ENCODE measurements at regions not wholly inside any gene's neighbourhood (a gene's known extent, or its start where the extent isn't known, plus 50 kb on each side); places are given as distances from the start of the nearest gene placed in this dataset.

GRCh38 chr14:24710403-24711112 is 76.6 kb upstream of the GZMB start:
- Histone ChIP-seq H3K36me3 (no peaks in the 10 kb centered on the region), H3K9me3 (no peaks in the 10 kb centered on the region), H3K4me3 (no peak overlapping the region), H3K27me3 (no peaks in the 10 kb centered on the region), H3K27ac (no peak overlapping the region), H3K4me1 (no peaks in the 10 kb centered on the region)
- peak in 1 of 2 donors; percentile 39 for DNase-seq
- TF ChIP-seq CTCF (IDR thresholded peaks at IDR 0.05): peak; percentile 50 to 57
- intact Hi-C loops (cut with DNase I; ENCODE audit: low total_unique reads): loop anchor here (10.0 kb wide), 1 partner anchor 444 kb away; no protein-coding TSS in a partner anchor

GRCh38 chr14:24708684-24709083 is 74.7 kb upstream of the GZMB start:
- Histone ChIP-seq H3K36me3 (no peaks in the 10 kb centered on the region), H3K4me1 (no peaks in the 10 kb centered on the region), H3K27ac (no peak overlapping the region), H3K9me3 (no peaks in the 10 kb centered on the region), H3K27me3 (no peaks in the 10 kb centered on the region), H3K4me3 (no peak overlapping the region)
- no peak for TF ChIP-seq CTCF (IDR thresholded peaks at IDR 0.05)
- DNase-seq: no peak
- intact Hi-C loops (cut with DNase I; ENCODE audit: low total_unique reads): no loop called here

- DNase-seq: no peak
- no peaks in the 10 kb centered on the region for H3K36me3 ChIP-seq
- no peaks in the 10 kb centered on the region for H3K27me3 ChIP-seq
- H3K27ac ChIP-seq: no peak overlapping the region
- H3K4me1 ChIP-seq: no peaks in the 10 kb centered on the region
- H3K9me3 ChIP-seq: no peaks in the 10 kb centered on the region
- no peak for TF ChIP-seq CTCF (IDR thresholded peaks at IDR 0.05)
- intact Hi-C loops (cut with DNase I; ENCODE audit: low total_unique reads): no loop called here
- no peak overlapping the region for H3K4me3 ChIP-seq
These were observed 72.4 kb upstream of the GZMB start for GRCh38 chr14:24706351-24706750.

- H3K4me1 ChIP-seq: no peaks in the 10 kb centered on the region
- intact Hi-C loops (cut with DNase I; ENCODE audit: low total_unique reads): no loop called here
- H3K36me3 ChIP-seq: no peaks in the 10 kb centered on the region
- H3K27me3 ChIP-seq: no peaks in the 10 kb centered on the region
- H3K4me3 ChIP-seq: no peak overlapping the region
- DNase-seq: no peak
- TF ChIP-seq CTCF (IDR thresholded peaks at IDR 0.05): no peak
- no peak overlapping the region for H3K27ac ChIP-seq
- H3K9me3 ChIP-seq: no peaks in the 10 kb centered on the region
These were observed 71.8 kb upstream of the GZMB start for GRCh38 chr14:24705840-24706239.

- TF ChIP-seq CTCF (IDR thresholded peaks at IDR 0.05): no peak
- H3K27ac ChIP-seq: no peak overlapping the region
- no peak for DNase-seq
- intact Hi-C loops (cut with DNase I; ENCODE audit: low total_unique reads): no loop called here
- H3K4me3 ChIP-seq: no peak overlapping the region
- no peaks in the 10 kb centered on the region for H3K4me1 ChIP-seq
- no peaks in the 10 kb centered on the region for H3K36me3 ChIP-seq
- no peaks in the 10 kb centered on the region for H3K9me3 ChIP-seq
- no peaks in the 10 kb centered on the region for H3K27me3 ChIP-seq
These were observed 67.1 kb upstream of the GZMB start for GRCh38 chr14:24701062-24701461.

- intact Hi-C loops (cut with DNase I; ENCODE audit: low total_unique reads): no loop called here
- no peak overlapping the region for H3K27ac ChIP-seq
These were observed 66.5 kb upstream of the GZMB start for GRCh38 chr14:24700511-24700910.

More at GRCh38 chr14:24700511-24700910, 66.5 kb upstream of the GZMB start:
- Histone ChIP-seq H3K36me3 (no peaks in the 10 kb centered on the region), H3K9me3 (no peaks in the 10 kb centered on the region), H3K4me1 (no peaks in the 10 kb centered on the region), H3K4me3 (no peak overlapping the region), H3K27me3 (no peaks in the 10 kb centered on the region)
- TF ChIP-seq CTCF (IDR thresholded peaks at IDR 0.05): no peak
- DNase-seq: no peak
